Ishikawa (cell line): ENCODE measurements at regions not wholly inside any gene's neighbourhood (a gene's known extent, or its start where the extent isn't known, plus 50 kb on each side); places are given as distances from the start of the nearest gene placed in this dataset.

Experiments
- CREB1 ChIP-seq: IDR thresholded peaks from 2 replicates; pipeline ENCODE4 v1.6.1; 2012; ENCODE audit warnings: low read depth
- NFIC ChIP-seq: IDR thresholded peaks from 2 replicates; pipeline ENCODE4 v1.6.1; 2012
- TCF12 ChIP-seq: IDR thresholded peaks from 2 replicates; pipeline ENCODE4 v1.6.1; 2012; ENCODE audit warnings: low read depth
- TF ChIP-seq, protein P1 (sequence below): IDR thresholded peaks from 2 replicates; pipeline ENCODE4 v1.6.1; 2012; ENCODE audit warnings: low read depth, mild to moderate bottlenecking

DNA sequence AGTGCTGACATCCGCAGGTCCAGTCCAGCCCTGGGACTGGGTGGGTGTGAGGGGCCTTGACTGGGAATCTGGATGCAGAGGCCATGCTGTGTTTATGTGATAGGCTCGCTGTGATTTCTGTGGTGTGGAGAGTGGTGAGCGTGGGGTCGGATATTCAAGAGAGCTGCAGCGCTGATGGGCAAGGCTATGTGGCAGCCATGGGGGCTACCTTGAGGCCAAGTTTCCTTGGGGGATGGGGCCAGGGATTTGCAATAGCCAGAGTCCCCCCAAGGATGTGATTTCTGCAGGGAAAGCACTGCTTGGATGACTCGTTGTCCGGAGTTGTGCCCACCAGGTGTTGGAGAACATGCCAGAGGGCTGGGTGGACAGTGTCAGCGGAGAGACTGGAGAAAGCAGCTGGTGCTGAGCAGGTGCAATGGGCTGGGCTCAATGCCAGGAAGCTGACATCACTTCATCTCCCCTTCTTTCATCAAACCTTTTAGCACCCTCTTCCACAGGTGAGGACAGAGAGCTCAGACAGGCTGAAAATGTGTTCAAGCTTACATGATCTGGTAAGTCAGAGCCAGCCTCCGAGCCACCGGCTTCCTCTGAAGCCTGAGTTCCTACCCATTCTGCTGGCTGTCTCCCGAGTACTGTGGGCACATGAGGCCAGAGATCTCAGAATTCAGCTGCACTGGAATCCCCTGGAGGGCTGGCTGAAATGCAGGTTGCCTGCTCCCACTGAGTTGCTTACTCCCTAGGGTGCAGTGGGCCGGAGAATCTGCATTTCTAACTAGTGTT is 132.9 kb downstream of the RHOU start:
- TF ChIP-seq NFIC (peak; percentile 37; the same call in 1 of the 2 replicates), CREB1 (no peak), TCF12 (no peak)
- TF ChIP-seq, protein P1, sequence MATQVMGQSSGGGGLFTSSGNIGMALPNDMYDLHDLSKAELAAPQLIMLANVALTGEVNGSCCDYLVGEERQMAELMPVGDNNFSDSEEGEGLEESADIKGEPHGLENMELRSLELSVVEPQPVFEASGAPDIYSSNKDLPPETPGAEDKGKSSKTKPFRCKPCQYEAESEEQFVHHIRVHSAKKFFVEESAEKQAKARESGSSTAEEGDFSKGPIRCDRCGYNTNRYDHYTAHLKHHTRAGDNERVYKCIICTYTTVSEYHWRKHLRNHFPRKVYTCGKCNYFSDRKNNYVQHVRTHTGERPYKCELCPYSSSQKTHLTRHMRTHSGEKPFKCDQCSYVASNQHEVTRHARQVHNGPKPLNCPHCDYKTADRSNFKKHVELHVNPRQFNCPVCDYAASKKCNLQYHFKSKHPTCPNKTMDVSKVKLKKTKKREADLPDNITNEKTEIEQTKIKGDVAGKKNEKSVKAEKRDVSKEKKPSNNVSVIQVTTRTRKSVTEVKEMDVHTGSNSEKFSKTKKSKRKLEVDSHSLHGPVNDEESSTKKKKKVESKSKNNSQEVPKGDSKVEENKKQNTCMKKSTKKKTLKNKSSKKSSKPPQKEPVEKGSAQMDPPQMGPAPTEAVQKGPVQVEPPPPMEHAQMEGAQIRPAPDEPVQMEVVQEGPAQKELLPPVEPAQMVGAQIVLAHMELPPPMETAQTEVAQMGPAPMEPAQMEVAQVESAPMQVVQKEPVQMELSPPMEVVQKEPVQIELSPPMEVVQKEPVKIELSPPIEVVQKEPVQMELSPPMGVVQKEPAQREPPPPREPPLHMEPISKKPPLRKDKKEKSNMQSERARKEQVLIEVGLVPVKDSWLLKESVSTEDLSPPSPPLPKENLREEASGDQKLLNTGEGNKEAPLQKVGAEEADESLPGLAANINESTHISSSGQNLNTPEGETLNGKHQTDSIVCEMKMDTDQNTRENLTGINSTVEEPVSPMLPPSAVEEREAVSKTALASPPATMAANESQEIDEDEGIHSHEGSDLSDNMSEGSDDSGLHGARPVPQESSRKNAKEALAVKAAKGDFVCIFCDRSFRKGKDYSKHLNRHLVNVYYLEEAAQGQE = no peak
